GM12865 (cell line): ENCODE measurements at regions not wholly inside any gene's neighbourhood (a gene's known extent, or its start where the extent isn't known, plus 50 kb on each side); places are given as distances from the start of the nearest gene placed in this dataset.

Experiments used
- DNase-seq: peaks from one replicate; pipeline ENCODE4 v3.0.0; 2010; ENCODE audit warnings: low read depth
- H3K4me3 ChIP-seq: 2 replicates; pipeline ENCODE4 v1.5.1; 2011; ENCODE audit warnings: mild to moderate bottlenecking, low read depth, low read length, control low read depth
- CTCF ChIP-seq: IDR thresholded peaks from 2 replicates; pipeline ENCODE4 v1.5.1; 2011; ENCODE audit warnings: low read length, control low read depth, low read depth, inconsistent platforms; ENCODE audit not compliant: insufficient read depth; ENCODE audit errors: missing control alignments

GRCh38 chr2:150341982-150342680 is 145.3 kb downstream of the RND3 start:
- TF ChIP-seq CTCF: no peak
- no peak for DNase-seq

GRCh38 chr2:150339951-150340350 is 147.5 kb downstream of the RND3 start:
- H3K4me3 ChIP-seq: no peak overlapping the region
- TF ChIP-seq CTCF: no peak
- no peak for DNase-seq

More at GRCh38 chr2:150341982-150342680, 145.3 kb downstream of the RND3 start:
- no peak overlapping the region for H3K4me3 ChIP-seq

GRCh38 chr2:150339282-150339681 is 148.2 kb downstream of the RND3 start:
- DNase-seq: no peak
- no peak for TF ChIP-seq CTCF
- no peak overlapping the region for H3K4me3 ChIP-seq

GRCh38 chr2:150335596-150335995 is 151.9 kb downstream of the RND3 start:
- no peak for DNase-seq
- no peak overlapping the region for H3K4me3 ChIP-seq
- no peak for TF ChIP-seq CTCF

GRCh38 chr2:150332383-150332782 is 155.1 kb downstream of the RND3 start:
- H3K4me3 ChIP-seq: no peak overlapping the region
- no peak for TF ChIP-seq CTCF
- DNase-seq: no peak

GRCh38 chr2:150327564-150328489 is 159.6 kb downstream of the RND3 start:
- H3K4me3 ChIP-seq: no peak overlapping the region
- no peak for TF ChIP-seq CTCF
- DNase-seq: no peak
